ENCODE measurements at regions not wholly inside any gene's neighbourhood (a gene's known extent, or its start where the extent isn't known, plus 50 kb on each side); places are given as distances from the start of the nearest gene placed in this dataset.

- no peaks in the 10 kb centered on the region for H3K4me1 ChIP-seq (ENCODE audit: insufficient read depth, low read length, poor library complexity, severe bottlenecking)
- TF ChIP-seq EZH2phosphoT487 (IDR thresholded peaks at IDR 0.05; ENCODE audit: borderline replicate concordance, low read depth, low read length) (no peak), CTCF (conservative IDR thresholded peaks at IDR 0.05; ENCODE audit: low read length) (no peak)
- no peaks in the 10 kb centered on the region for H4K20me1 ChIP-seq (ENCODE audit: insufficient read depth, low read length)
- CTCF ChIA-PET (ENCODE audit: unreplicated experiment): no interaction called here
- no peak overlapping the region for H2AFZ ChIP-seq (ENCODE audit: low read length)
- no peak overlapping the region for H3K4me2 ChIP-seq (ENCODE audit: low read length)
- BruUV-seq (replicated peaks): no TSS peak
- intact Hi-C loops (cut with micrococcal nuclease; ENCODE audit: unreplicated experiment): no loop called here
- H3K79me2 ChIP-seq (ENCODE audit: insufficient read depth, low read depth, low read length): no peaks in the 10 kb centered on the region
- H3K9me3 ChIP-seq (ENCODE audit: low read length): no peaks in the 10 kb centered on the region
- no peaks in the 10 kb centered on the region for H3K9me2 ChIP-seq (ENCODE audit: insufficient read depth, low read length)
- POLR2A ChIA-PET: no interaction called here
- no peaks in the 10 kb centered on the region for H3K36me3 ChIP-seq (ENCODE audit: insufficient read depth, low read length)
- DNase-seq (ENCODE audit: low spot score): no peak
- H3K4me3 ChIP-seq (ENCODE audit: low read depth, low read length, poor library complexity, severe bottlenecking): no peak overlapping the region
- no peak overlapping the region for H3K27ac ChIP-seq (ENCODE audit: low read depth, low read length, poor library complexity, severe bottlenecking)
These were observed 171.3 kb upstream of the NTF3 start for GRCh38 chr12:5260591-5261086.

GRCh38 chr12:5262450-5262849 lies 169.5 kb upstream of the NTF3 start:
- no peaks in the 10 kb centered on the region for H3K79me2 ChIP-seq (ENCODE audit: insufficient read depth, low read depth, low read length)
- TF ChIP-seq EZH2phosphoT487 (IDR thresholded peaks at IDR 0.05; ENCODE audit: borderline replicate concordance, low read depth, low read length) (no peak), CTCF (conservative IDR thresholded peaks at IDR 0.05; ENCODE audit: low read length) (no peak)
- DNase-seq (ENCODE audit: low spot score): no peak
- no peaks in the 10 kb centered on the region for H3K4me1 ChIP-seq (ENCODE audit: insufficient read depth, low read length, poor library complexity, severe bottlenecking)
- H3K9me2 ChIP-seq (ENCODE audit: insufficient read depth, low read length): no peaks in the 10 kb centered on the region
- ChIA-PET CTCF (ENCODE audit: unreplicated experiment) (no interaction called here), POLR2A (no interaction called here)
- H3K27ac ChIP-seq (ENCODE audit: low read depth, low read length, poor library complexity, severe bottlenecking): no peak overlapping the region
- no TSS peak for BruUV-seq (replicated peaks)
- intact Hi-C loops (cut with micrococcal nuclease; ENCODE audit: unreplicated experiment): no loop called here
- no peak overlapping the region for H2AFZ ChIP-seq (ENCODE audit: low read length)
- no peak overlapping the region for H3K4me2 ChIP-seq (ENCODE audit: low read length)
- no peaks in the 10 kb centered on the region for H4K20me1 ChIP-seq (ENCODE audit: insufficient read depth, low read length)
- no peak overlapping the region for H3K4me3 ChIP-seq (ENCODE audit: low read depth, low read length, poor library complexity, severe bottlenecking)
- no peaks in the 10 kb centered on the region for H3K9me3 ChIP-seq (ENCODE audit: low read length)
- H3K36me3 ChIP-seq (ENCODE audit: insufficient read depth, low read length): no peaks in the 10 kb centered on the region

- intact Hi-C loops (cut with micrococcal nuclease; ENCODE audit: unreplicated experiment): no loop called here
- Histone ChIP-seq H3K4me3 (ENCODE audit: low read depth, low read length, poor library complexity, severe bottlenecking) (no peak overlapping the region), H3K4me2 (ENCODE audit: low read length) (no peak overlapping the region), H3K36me3 (ENCODE audit: insufficient read depth, low read length) (no peaks in the 10 kb centered on the region), H3K4me1 (ENCODE audit: insufficient read depth, low read length, poor library complexity, severe bottlenecking) (no peaks in the 10 kb centered on the region), H2AFZ (ENCODE audit: low read length) (no peak overlapping the region), H3K27ac (ENCODE audit: low read depth, low read length, poor library complexity, severe bottlenecking) (no peak overlapping the region), H3K9me3 (ENCODE audit: low read length) (no peaks in the 10 kb centered on the region), H4K20me1 (ENCODE audit: insufficient read depth, low read length) (no peaks in the 10 kb centered on the region), H3K9me2 (ENCODE audit: insufficient read depth, low read length) (no peaks in the 10 kb centered on the region), H3K79me2 (ENCODE audit: insufficient read depth, low read depth, low read length) (no peaks in the 10 kb centered on the region)
- TF ChIP-seq EZH2phosphoT487 (IDR thresholded peaks at IDR 0.05; ENCODE audit: borderline replicate concordance, low read depth, low read length): no peak
- TF ChIP-seq CTCF (conservative IDR thresholded peaks at IDR 0.05; ENCODE audit: low read length): no peak
- no peak for DNase-seq (ENCODE audit: low spot score)
- BruUV-seq (replicated peaks): no TSS peak
- ChIA-PET POLR2A (no interaction called here), CTCF (ENCODE audit: unreplicated experiment) (no interaction called here)
These were observed 169.0 kb upstream of the NTF3 start for GRCh38 chr12:5262885-5263284.

Data from OCI-LY7 (cell line).